HCT116 (cell line): ENCODE measurements at regions not wholly inside any gene's neighbourhood (a gene's known extent, or its start where the extent isn't known, plus 50 kb on each side); places are given as distances from the start of the nearest gene placed in this dataset.

Source experiments
- ATF3 ChIP-seq: IDR thresholded peaks from 2 replicates; pipeline ENCODE4 v1.6.1; 2012
- CTCF ChIP-seq, 3 experiments: fragments of 200-600 bp in 1 of 3; sonication (generic) in 1 of 3; IDR thresholded peaks in 2 of 3; conservative IDR thresholded peaks in 1 of 3; 2 replicates each; pipeline ENCODE4 v1.5.1; 2012 to 2017; ENCODE audit warnings: low read depth in 2 of 3, low read length in 2 of 3, antibody characterized with exemption in 1 of 3, borderline replicate concordance in 1 of 3, control low read depth in 1 of 3, mild to moderate bottlenecking in 1 of 3, mixed read lengths in 1 of 3, mixed run types in 1 of 3, moderate library complexity in 1 of 3; ENCODE audit not compliant: insufficient read depth in 1 of 3
- EZH2 ChIP-seq: fragments of 200-600 bp; sonication (generic); IDR thresholded peaks from 2 replicates; pipeline ENCODE4 v1.6.1; 2017; ENCODE audit warnings: antibody characterized with exemption, mixed run types
- POLR2A ChIP-seq: IDR thresholded peaks from 2 replicates; pipeline ENCODE4 v1.7.0; 2011; ENCODE audit warnings: borderline replicate concordance; ENCODE audit not compliant: insufficient read depth, insufficient read length; ENCODE audit errors: extremely low read depth
- YY1 ChIP-seq: IDR thresholded peaks from 2 replicates; pipeline ENCODE4 v1.6.1; 2011; ENCODE audit warnings: low read length, low read depth, moderate library complexity, mild to moderate bottlenecking; ENCODE audit not compliant: insufficient replicate concordance; ENCODE audit errors: extremely low read depth
- ZBTB33 ChIP-seq: IDR thresholded peaks from 2 replicates; pipeline ENCODE4 v1.6.1; 2011; ENCODE audit warnings: mild to moderate bottlenecking, low read length, moderate library complexity; ENCODE audit not compliant: insufficient replicate concordance; ENCODE audit errors: extremely low read depth

GRCh38 chr7:66504131-66504530 is 124.5 kb upstream of the KCTD7 start:
- TF ChIP-seq EZH2, result no peak
- no peak for TF ChIP-seq CTCF (IDR thresholded peaks at IDR 0.05 in 2 of 3, conservative IDR thresholded peaks at IDR 0.05 in 1 of 3; ENCODE audit: borderline replicate concordance in 1 of 3, insufficient read depth in 1 of 3, low read depth in 2 of 3, low read length in 2 of 3)
- no peak for TF ChIP-seq YY1
- TF ChIP-seq ZBTB33, result no peak
- no peak for TF ChIP-seq ATF3
- TF ChIP-seq POLR2A, result no peak
